ENCODE measurements at regions not wholly inside any gene's neighbourhood (a gene's known extent, or its start where the extent isn't known, plus 50 kb on each side); places are given as distances from the start of the nearest gene placed in this dataset.

DNA sequence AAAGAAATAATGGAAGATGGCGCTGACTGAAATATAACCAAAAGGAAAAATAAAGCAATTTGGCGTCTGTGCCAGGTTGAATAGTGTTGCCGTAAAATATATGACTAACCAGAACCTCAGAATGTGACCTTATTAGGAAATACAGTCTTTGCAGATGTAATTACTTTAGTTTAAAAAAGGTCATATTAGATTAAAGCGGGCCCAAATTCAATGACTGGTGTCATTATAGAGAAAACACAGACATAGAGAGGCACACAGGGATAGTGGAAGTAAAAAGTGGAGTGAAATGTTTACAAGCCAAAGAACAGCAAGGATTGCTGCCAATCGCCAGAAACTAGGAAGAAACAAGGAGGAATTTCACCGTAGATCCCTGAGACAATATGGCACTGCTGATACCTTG is 521.2 kb downstream of the FRK start:
- TF ChIP-seq, protein P1, sequence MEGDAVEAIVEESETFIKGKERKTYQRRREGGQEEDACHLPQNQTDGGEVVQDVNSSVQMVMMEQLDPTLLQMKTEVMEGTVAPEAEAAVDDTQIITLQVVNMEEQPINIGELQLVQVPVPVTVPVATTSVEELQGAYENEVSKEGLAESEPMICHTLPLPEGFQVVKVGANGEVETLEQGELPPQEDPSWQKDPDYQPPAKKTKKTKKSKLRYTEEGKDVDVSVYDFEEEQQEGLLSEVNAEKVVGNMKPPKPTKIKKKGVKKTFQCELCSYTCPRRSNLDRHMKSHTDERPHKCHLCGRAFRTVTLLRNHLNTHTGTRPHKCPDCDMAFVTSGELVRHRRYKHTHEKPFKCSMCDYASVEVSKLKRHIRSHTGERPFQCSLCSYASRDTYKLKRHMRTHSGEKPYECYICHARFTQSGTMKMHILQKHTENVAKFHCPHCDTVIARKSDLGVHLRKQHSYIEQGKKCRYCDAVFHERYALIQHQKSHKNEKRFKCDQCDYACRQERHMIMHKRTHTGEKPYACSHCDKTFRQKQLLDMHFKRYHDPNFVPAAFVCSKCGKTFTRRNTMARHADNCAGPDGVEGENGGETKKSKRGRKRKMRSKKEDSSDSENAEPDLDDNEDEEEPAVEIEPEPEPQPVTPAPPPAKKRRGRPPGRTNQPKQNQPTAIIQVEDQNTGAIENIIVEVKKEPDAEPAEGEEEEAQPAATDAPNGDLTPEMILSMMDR (IDR thresholded peaks at IDR 0.05; ENCODE audit: low read length): no peak
- TF ChIP-seq EZH2 (IDR thresholded peaks at IDR 0.05; ENCODE audit: borderline replicate concordance, low read length): no peak

Measured in OCI-LY1 (cell line).